Liver (tissue), 8 donors: ENCODE measurements at regions not wholly inside any gene's neighbourhood (a gene's known extent, or its start where the extent isn't known, plus 50 kb on each side); places are given as distances from the start of the nearest gene placed in this dataset.
"Not testable (repeated sequence)": the region's sequence is repeated elsewhere in the genome, so short reads cannot be mapped to it uniquely, and the experiment has no call there.

ENCODE experiments used
- DNase-seq: peaks from one replicate; pipeline ENCODE4 v3.0.0-alpha.2; 2017; ENCODE audit warnings: low spot score
- H3K27ac ChIP-seq, 2 donors: one replicate each; pipeline ENCODE4 v1.7.0; 2013; ENCODE audit warnings: inconsistent platforms in 2 of 2, low read length in 2 of 2, control low read depth in 1 of 2, low read depth in 1 of 2, mild to moderate bottlenecking in 1 of 2
- H3K27me3 ChIP-seq, 4 donors: one replicate each; pipeline versions ENCODE4 v1.6.1 to v1.7.0; 2013; ENCODE audit warnings: low read length in 3 of 4, inconsistent platforms in 1 of 4, mild to moderate bottlenecking in 1 of 4, moderate library complexity in 1 of 4; ENCODE audit not compliant: control insufficient read depth in 4 of 4, insufficient read depth in 4 of 4
- H3K36me3 ChIP-seq, 4 donors: one replicate each; pipeline versions ENCODE4 v1.6.1 to v1.7.0; 2013; ENCODE audit warnings: low read length in 3 of 4, mild to moderate bottlenecking in 3 of 4, low read depth in 1 of 4, moderate library complexity in 1 of 4; ENCODE audit not compliant: control insufficient read depth in 4 of 4, insufficient read depth in 3 of 4
- H3K4me1 ChIP-seq, 4 donors: one replicate each; pipeline versions ENCODE4 v1.6.1 to v1.7.0; 2013; ENCODE audit warnings: low read length in 3 of 4, mild to moderate bottlenecking in 3 of 4, moderate library complexity in 1 of 4; ENCODE audit not compliant: control insufficient read depth in 4 of 4, insufficient read depth in 4 of 4
- H3K4me3 ChIP-seq, 3 donors: one replicate each; pipeline versions ENCODE4 v1.6.1 to v1.7.0; 2013; ENCODE audit warnings: low read length in 3 of 3, control low read depth in 1 of 3, low read depth in 1 of 3, mild to moderate bottlenecking in 1 of 3
- H3K9ac ChIP-seq, 2 donors: one replicate each; pipeline ENCODE4 v1.7.0; 2013; ENCODE audit warnings: low read length in 2 of 2, mild to moderate bottlenecking in 2 of 2, moderate library complexity in 2 of 2, control low read depth in 1 of 2, low read depth in 1 of 2
- H3K9me3 ChIP-seq, 4 donors: one replicate each; pipeline versions ENCODE4 v1.6.1 to v1.7.0; 2013; ENCODE audit warnings: low read length in 3 of 4; ENCODE audit not compliant: control insufficient read depth in 4 of 4
- CTCF ChIP-seq: fragments of 150-350 bp; IDR thresholded peaks from 2 replicates; pipeline ENCODE4 v1.5.1; 2017; ENCODE audit warnings: improper control_type of control experiment, low read depth, low read length; ENCODE audit not compliant: missing input control
- EGR1 ChIP-seq, 2 donors: IDR thresholded peaks; 2 replicates each; pipeline ENCODE4 v1.6.1; 2016 to 2018; ENCODE audit warnings: antibody characterized with exemption in 2 of 2, low read depth in 2 of 2
- FOXA1 ChIP-seq: IDR thresholded peaks from 2 replicates; pipeline ENCODE4 v1.6.1; 2016; ENCODE audit warnings: antibody characterized with exemption
- FOXA2 ChIP-seq: IDR thresholded peaks from 2 replicates; pipeline ENCODE4 v1.6.1; 2016; ENCODE audit warnings: antibody characterized with exemption
- GABPA ChIP-seq, 2 donors: IDR thresholded peaks in 1 of 2; conservative IDR thresholded peaks in 1 of 2; 2 replicates each; pipeline ENCODE4 v1.6.1; 2016; ENCODE audit warnings: antibody characterized with exemption in 2 of 2, mild to moderate bottlenecking in 1 of 2, moderate library complexity in 1 of 2
- HNF4A ChIP-seq, 2 donors: conservative IDR thresholded peaks; 2 replicates each; pipeline ENCODE4 v1.6.1; 2016; ENCODE audit warnings: antibody characterized with exemption in 2 of 2, mild to moderate bottlenecking in 2 of 2
- HNF4G ChIP-seq: IDR thresholded peaks from 2 replicates; pipeline ENCODE4 v1.6.1; 2016; ENCODE audit warnings: antibody characterized with exemption
- JUND ChIP-seq, 2 donors: IDR thresholded peaks; 2 replicates each; pipeline ENCODE4 v1.6.1; 2016; ENCODE audit warnings: antibody characterized with exemption in 2 of 2
- MAX ChIP-seq: IDR thresholded peaks from 2 replicates; pipeline ENCODE4 v1.6.1; 2016; ENCODE audit warnings: antibody characterized with exemption
- NR2F2 ChIP-seq: IDR thresholded peaks from 2 replicates; pipeline ENCODE4 v1.6.1; 2016; ENCODE audit warnings: antibody characterized with exemption
- RAD21 ChIP-seq, 2 donors: IDR thresholded peaks; 2 replicates each; pipeline ENCODE4 v1.6.1; 2016; ENCODE audit warnings: antibody characterized with exemption in 2 of 2, mild to moderate bottlenecking in 2 of 2
- REST ChIP-seq: IDR thresholded peaks from 2 replicates; pipeline ENCODE4 v1.6.1; 2016; ENCODE audit warnings: antibody characterized with exemption, mild to moderate bottlenecking
- RXRA ChIP-seq, 2 donors: IDR thresholded peaks; 2 replicates each; pipeline ENCODE4 v1.6.1; 2017 to 2018; ENCODE audit warnings: antibody characterized with exemption in 2 of 2, mild to moderate bottlenecking in 1 of 2
- SP1 ChIP-seq: IDR thresholded peaks from 2 replicates; pipeline ENCODE4 v1.6.1; 2018; ENCODE audit warnings: antibody characterized with exemption, mild to moderate bottlenecking
- TAF1 ChIP-seq: conservative IDR thresholded peaks from 2 replicates; pipeline ENCODE4 v1.6.1; 2016; ENCODE audit warnings: antibody characterized with exemption, mild to moderate bottlenecking
- YY1 ChIP-seq: IDR thresholded peaks from 2 replicates; pipeline ENCODE4 v1.6.1; 2016; ENCODE audit warnings: antibody characterized with exemption, mild to moderate bottlenecking
- ZBTB33 ChIP-seq: IDR thresholded peaks from 2 replicates; pipeline ENCODE4 v1.6.1; 2016; ENCODE audit warnings: antibody characterized with exemption
- WGBS: extraction: QIAGEN DNeasy Blood & Tissue Kit; methylation state at CpG from one replicate; pipeline ENCODE4 v1.1.7; 2013; 5-methylcytosine and 5-hydroxymethylcytosine counted together
- donor health status: healthy.
- donor health status: healthy.
- donor health status: healthy.
- donor health status: healthy.
- donor health status: healthy.

GRCh38 chr5:25412116-25412661 lies 767.4 kb upstream of the CDH10 start:
- Histone ChIP-seq H3K27me3 (no peaks in the 10 kb centered on the region), H3K4me3 (no peak overlapping the region), H3K9ac (no peak overlapping the region), H3K9me3 (peaks cover 0 to 5% (median 1%) of the 10 kb centered on the region in 4 donors), H3K27ac (no peak overlapping the region), H3K36me3 (no peaks in the 10 kb centered on the region), H3K4me1 (no peaks in the 10 kb centered on the region)
- TF ChIP-seq REST (no peak), EGR1 (IDR thresholded peaks at IDR 0.05; ENCODE audit: low read depth in 2 of 2) (no peak), SP1 (no peak), RAD21 (IDR thresholded peaks at IDR 0.05) (no peak), RXRA (IDR thresholded peaks at IDR 0.05) (no peak), HNF4G (no peak), YY1 (no peak), CTCF (no peak), FOXA2 (no peak), ZBTB33 (no peak), HNF4A (conservative IDR thresholded peaks at IDR 0.05) (no peak), MAX (no peak), TAF1 (no peak), JUND (IDR thresholded peaks at IDR 0.05) (no peak), NR2F2 (no peak), GABPA (IDR thresholded peaks at IDR 0.05 in 1 of 2, conservative IDR thresholded peaks at IDR 0.05 in 1 of 2) (no peak), FOXA1 (no peak)
- DNase-seq, result no peak
- WGBS, result 61% methylated on average over 2 of the region's 2 CpGs

- H3K27me3 ChIP-seq, H3K36me3 ChIP-seq, H3K9ac ChIP-seq, DNase-seq, H3K27ac ChIP-seq, H3K4me1 ChIP-seq, H3K9me3 ChIP-seq, H3K4me3 ChIP-seq: not testable (repeated sequence)
- WGBS, result 80% methylated on average over 6 of the region's 6 CpGs
These were observed 762.6 kb upstream of the CDH10 start for GRCh38 chr5:25407365-25407764.
